ENCODE measurements at regions not wholly inside any gene's neighbourhood (a gene's known extent, or its start where the extent isn't known, plus 50 kb on each side); places are given as distances from the start of the nearest gene placed in this dataset.
"Not testable (repeated sequence)": the region's sequence is repeated elsewhere in the genome, so short reads cannot be mapped to it uniquely, and the experiment has no call there.

GRCh38 chr20:26214991-26215390 lies 518.3 kb upstream of the ZNF337 start:
- DNase-seq: peak; percentile 38

GRCh38 chr20:26209171-26209941 lies 512.7 kb upstream of the ZNF337 start:
- no peak for DNase-seq

GRCh38 chr20:26208296-26209091 lies 511.8 kb upstream of the ZNF337 start:
- peak; percentile 9 for DNase-seq

GRCh38 chr20:26207967-26208295 lies 511.3 kb upstream of the ZNF337 start:
- DNase-seq: peak; percentile 13

- DNase-seq: no peak
These were observed 510.7 kb upstream of the ZNF337 start for GRCh38 chr20:26207237-26207966.

- DNase-seq: no peak
These were observed 508.7 kb upstream of the ZNF337 start for GRCh38 chr20:26205350-26205749.

GRCh38 chr20:26201026-26201425 lies 504.4 kb upstream of the ZNF337 start:
- not testable (repeated sequence) for DNase-seq

GRCh38 chr20:26187329-26187728 lies 490.7 kb upstream of the ZNF337 start:
- not testable (repeated sequence) for DNase-seq

GRCh38 chr20:26183720-26184119 lies 487.1 kb upstream of the ZNF337 start:
- not testable (repeated sequence) for DNase-seq

GRCh38 chr20:26181364-26181763 lies 484.7 kb upstream of the ZNF337 start:
- not testable (repeated sequence) for DNase-seq

- not testable (repeated sequence) for DNase-seq
These were observed 475.2 kb upstream of the ZNF337 start for GRCh38 chr20:26171875-26172274.

GRCh38 chr20:26169506-26169905 lies 472.9 kb upstream of the ZNF337 start:
- DNase-seq: peak; percentile 76

- peak; percentile 70 for DNase-seq
These were observed 470.8 kb upstream of the ZNF337 start for GRCh38 chr20:26167499-26167898.

GRCh38 chr20:26163890-26164289 lies 467.2 kb upstream of the ZNF337 start:
- peak; percentile 96 for DNase-seq

GRCh38 chr20:26163151-26163550 lies 466.5 kb upstream of the ZNF337 start:
- DNase-seq: not testable (repeated sequence)

GRCh38 chr20:26161741-26162140 lies 465.1 kb upstream of the ZNF337 start:
- not testable (repeated sequence) for DNase-seq

- DNase-seq: not testable (repeated sequence)
These were observed 464.3 kb upstream of the ZNF337 start for GRCh38 chr20:26160916-26161315.

- no peak for DNase-seq
These were observed 457.6 kb upstream of the ZNF337 start for GRCh38 chr20:26154224-26154623.

- DNase-seq: no peak
These were observed 438.9 kb upstream of the ZNF337 start for GRCh38 chr20:26135325-26136110.

GRCh38 chr20:26134606-26135005 lies 438.0 kb upstream of the ZNF337 start:
- DNase-seq: no peak

GRCh38 chr20:26133794-26134193 lies 437.1 kb upstream of the ZNF337 start:
- not testable (repeated sequence) for DNase-seq

GRCh38 chr20:26120920-26121319 lies 424.3 kb upstream of the ZNF337 start:
- DNase-seq: not testable (repeated sequence)

GRCh38 chr20:26094498-26094897 lies 397.8 kb upstream of the ZNF337 start:
- DNase-seq: not testable (repeated sequence)

All from EL (cell line).